Amniotic epithelial cell (primary cell): ENCODE measurements at regions not wholly inside any gene's neighbourhood (a gene's known extent, or its start where the extent isn't known, plus 50 kb on each side); places are given as distances from the start of the nearest gene placed in this dataset.
"Not testable (repeated sequence)": the region's sequence is repeated elsewhere in the genome, so short reads cannot be mapped to it uniquely, and the experiment has no call there.

Experiments
- DNase-seq: peaks from one replicate; pipeline ENCODE4 v3.0.0-alpha.2; 2010; ENCODE audit warnings: low read depth

- no peak for DNase-seq
Observed at GRCh38 chr10:33899578-33900531, 565.4 kb upstream of the NRP1 start.

DNA sequence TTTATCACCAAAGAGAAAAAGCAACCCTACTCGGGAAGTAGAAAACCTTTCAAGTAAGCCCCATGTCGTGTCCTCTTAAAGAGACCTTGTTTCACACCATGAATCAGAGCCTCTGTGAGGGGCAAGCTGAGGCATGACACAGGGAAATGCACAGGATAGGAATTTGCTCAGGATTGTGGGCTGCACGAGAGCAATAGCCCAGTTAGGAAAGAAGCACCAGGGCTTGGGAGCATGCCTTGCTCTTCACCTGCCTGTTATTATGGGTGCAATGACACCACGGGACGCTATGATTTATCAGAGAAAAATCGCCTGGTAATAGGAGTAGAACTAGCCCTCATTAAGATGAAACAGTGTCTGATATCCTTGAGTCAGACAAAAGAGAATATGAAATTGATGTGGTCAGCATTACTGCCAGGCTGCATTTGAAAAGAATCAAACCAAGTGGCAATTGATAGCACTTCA, 562.9 kb upstream of the NRP1 start:
- no peak for DNase-seq

- DNase-seq: no peak
Observed at GRCh38 chr10:33893506-33893905, 559.0 kb upstream of the NRP1 start.

- no peak for DNase-seq
Observed at GRCh38 chr10:33889371-33889770, 554.9 kb upstream of the NRP1 start.

DNA sequence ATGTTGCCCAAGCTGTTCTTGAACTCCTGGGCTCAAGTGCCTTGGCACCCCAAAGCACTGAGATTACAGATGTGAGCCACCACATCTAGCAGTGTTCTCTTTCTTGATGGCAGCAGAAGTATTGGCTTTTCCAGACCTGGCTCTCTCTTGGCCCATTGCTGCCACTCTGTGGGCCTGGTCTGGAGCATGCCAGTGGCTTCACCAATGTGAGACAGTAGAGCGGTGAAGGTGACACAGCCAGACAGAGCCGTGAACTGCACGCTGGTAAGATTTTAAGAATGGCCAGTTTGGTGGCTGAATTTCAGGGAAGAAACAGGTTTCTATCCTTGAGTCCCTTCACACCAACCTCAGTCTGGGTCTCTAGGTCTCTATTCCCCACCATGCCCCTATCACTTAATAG, 552.7 kb upstream of the NRP1 start:
- no peak for DNase-seq

DNA sequence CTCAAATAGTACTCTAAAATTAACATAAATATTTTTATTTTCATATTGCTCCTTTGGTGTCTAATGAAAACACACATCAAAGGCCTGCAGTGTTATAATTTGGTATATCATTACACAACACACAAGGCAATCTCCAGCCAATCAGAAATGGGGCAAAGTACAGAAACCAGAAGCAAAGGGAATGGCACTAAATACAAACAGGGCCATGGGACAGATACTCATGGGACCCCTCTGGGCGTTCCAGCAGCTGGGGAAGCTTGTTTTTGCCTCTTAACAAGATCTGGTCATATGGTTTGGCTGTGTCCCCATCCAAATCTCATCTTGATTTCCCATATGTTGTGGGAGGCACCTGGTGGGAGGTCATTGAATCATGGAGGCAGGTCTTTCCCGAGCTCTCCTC, 551.8 kb upstream of the NRP1 start:
- no peak for DNase-seq

DNA sequence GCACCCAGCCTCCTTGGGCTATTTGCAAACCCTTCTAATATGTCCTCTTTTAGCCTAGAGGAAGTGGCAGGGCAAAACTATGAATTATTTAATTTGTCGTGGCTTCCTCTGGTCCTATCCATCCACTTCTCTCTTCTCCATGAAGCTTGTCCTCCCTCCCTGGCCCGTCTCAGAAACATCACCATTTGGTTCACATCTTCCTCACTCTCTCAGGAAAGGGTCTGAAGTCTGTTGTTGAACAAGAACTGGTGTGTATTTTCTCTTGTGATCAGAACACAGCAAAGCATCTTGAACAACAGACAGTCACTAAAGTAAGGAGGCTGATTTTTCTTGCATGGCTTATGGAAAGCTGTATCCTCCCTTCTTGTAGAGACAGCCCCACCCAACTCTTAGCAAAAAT, 550.1 kb upstream of the NRP1 start:
- DNase-seq: no peak

GRCh38 chr10:33883881-33884280, 549.4 kb upstream of the NRP1 start:
- no peak for DNase-seq

GRCh38 chr10:33882996-33883395, 548.5 kb upstream of the NRP1 start:
- no peak for DNase-seq

GRCh38 chr10:33880291-33880690, 545.8 kb upstream of the NRP1 start:
- peak; percentile 42 for DNase-seq

GRCh38 chr10:33878238-33878786, 543.8 kb upstream of the NRP1 start:
- no peak for DNase-seq

DNA sequence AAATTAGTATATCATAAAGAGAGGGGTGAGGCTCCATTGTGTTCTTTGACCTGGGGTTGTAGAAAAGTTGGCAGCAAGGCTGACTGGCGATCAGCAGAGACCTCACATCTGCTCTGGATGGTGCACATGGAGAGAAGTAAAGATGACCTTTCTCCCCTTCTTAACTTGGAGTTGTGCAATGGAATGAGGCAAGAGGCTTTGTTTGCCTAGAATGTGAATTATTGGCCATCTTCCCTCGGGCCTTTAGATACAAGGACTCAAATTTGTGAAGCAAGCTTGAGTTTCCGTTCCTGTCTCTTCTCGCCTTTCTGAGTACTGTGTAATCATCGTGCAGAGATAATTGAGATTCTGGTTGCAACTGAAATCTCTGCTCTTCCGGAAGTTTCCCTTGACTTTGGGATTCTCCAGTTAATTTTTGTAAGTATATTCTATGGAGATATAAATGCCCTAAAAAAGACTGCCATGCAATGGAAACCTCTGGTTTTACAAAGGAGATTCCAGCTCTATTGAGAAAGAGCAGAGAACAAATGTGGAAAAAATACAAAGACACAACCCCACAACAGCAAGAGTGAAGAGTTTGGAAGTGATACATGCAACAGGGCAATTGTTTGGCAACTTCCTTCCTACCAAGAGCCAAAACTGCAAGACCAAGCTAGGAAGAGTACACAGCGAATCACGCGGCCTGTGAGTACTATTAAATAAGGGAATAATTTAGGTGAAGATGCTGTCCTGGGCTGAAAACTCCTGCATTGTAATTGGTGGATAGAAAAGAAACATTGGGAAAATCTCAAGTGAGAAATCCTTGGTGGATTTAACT, 542.3 kb upstream of the NRP1 start:
- DNase-seq: peak; percentile 48

- no peak for DNase-seq
Observed at GRCh38 chr10:33875924-33876583, 541.6 kb upstream of the NRP1 start.

DNA sequence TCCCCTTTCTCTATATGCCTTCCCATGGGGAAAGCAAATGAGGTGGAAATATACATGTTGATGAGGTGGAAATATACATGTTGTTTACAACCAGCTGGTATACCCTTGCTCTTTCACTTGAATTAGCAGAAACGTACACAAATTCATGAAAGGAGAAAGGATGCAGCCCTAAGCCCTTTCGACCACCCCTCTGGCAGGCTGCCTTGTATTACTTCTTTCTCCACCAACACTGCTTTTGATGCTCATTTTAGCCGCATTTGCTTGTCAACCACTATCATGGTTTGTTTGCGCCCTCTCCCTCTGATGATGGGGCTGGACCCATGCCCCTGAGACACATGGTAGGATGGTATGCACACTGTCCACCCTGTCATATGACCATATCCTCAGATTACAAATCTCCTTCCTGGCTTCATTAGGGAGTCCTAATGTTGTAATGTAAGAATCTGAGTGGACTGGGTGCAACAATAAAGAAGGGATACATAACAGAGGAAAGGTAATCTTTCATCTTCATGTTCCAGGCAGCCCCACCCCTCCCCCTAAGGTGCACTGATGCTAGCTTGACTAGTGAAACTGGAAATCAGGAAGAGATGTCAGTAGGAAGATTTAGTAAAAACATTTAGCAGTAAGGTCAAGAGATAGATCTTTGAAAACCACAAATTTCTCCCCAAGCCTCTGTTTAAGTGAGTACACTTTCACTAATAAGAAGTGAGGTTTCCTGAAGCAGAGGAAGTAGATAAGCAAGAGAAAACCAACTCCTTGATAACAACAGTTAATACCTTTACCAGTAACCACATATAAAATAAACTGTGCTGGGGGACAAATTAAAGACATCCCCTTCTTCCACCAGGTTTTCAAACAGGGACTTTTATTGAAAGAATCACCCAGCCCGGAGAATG, 536.8 kb upstream of the NRP1 start:
- peak; percentile 29 for DNase-seq

DNA sequence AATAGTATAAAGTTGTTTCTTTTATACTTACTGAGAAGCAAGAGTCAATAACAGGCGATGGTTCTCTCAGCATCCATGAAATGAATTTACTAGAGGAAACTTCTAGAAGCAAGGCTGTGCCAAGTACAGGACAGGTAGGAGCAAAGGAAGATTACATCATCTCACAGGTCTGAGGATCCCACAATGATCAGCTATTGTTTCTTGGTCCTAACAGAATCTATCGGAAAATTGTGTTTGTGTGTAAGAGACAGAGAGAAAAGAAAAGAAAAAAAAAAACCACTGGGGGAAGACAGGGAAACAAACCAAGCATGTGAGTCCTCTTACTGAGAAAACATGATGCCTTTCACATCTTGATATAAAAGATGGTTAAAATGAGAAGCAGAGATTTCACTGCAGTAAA, 535.0 kb upstream of the NRP1 start:
- no peak for DNase-seq

DNA sequence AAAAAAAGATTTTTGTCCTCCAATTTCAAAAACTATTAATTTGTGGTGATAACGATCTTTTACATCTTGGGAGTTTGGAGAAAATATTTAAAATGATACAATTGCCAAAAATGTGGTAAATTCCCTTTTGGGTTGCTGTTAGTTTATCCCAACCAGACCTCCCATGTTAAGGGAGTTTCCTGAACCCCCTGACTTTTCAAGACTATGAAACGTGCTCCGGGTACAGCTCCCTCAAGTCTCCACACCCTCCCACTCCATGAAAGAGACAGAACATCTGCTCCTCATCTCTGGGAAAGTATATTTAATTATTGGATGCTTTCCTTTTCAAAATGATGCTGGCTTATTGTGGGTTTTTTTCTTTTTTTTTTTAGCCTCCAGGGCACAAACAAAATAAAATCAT, 534.6 kb upstream of the NRP1 start:
- DNase-seq: no peak

GRCh38 chr10:33867199-33867789, 532.8 kb upstream of the NRP1 start:
- DNase-seq: not testable (repeated sequence)

DNA sequence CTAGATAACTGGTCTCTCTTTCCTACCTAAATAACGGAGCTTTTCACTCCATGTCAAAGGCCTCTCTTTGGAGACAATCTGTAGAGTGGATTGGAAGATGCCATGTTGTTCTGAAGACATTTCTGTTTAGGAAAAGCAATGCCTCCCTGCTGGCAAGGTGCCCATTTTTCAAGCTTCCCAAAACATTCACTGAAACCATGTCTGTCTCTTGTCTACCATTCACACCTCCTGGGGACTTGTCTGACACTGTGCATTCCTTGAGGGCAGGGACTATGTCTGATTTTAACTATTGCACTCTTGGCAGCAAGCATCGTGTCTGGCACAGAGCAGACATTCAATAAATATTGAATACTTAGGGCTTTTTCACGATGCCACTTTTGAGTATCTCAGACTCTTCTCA, 528.9 kb upstream of the NRP1 start:
- DNase-seq: no peak

- DNase-seq: peak; percentile 21
Observed at GRCh38 chr10:33862536-33863105, 528.2 kb upstream of the NRP1 start.

DNA sequence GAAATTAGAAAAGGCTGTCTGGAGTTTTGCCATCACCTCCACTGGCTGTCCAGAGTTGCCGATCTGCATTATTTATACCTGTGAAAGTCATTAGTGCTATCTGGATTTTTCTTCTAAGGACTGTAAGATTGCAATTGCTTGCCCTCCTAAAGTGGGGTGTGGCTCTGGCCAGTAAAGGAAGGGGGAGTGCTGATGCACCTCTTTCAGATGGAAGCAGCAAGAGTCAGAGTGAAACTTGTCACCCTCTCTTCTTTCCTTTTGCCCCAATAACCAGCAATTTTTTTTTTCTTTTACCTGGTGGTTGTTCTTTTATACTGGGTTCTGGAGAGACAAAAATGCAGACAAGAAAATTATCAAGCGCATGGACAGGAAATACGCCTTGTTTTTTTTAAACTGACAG, 527.4 kb upstream of the NRP1 start:
- DNase-seq: no peak
